Upper lobe of right lung (tissue), 1 donor: ENCODE measurements at regions not wholly inside any gene's neighbourhood (a gene's known extent, or its start where the extent isn't known, plus 50 kb on each side); places are given as distances from the start of the nearest gene placed in this dataset.

ENCODE experiments used
- ATAC-seq: fragments of 200-7000 bp; cut with Tn5 transposase; one replicate; pipeline ENCODE4 v1.9.1; 2020; ENCODE audit warnings: mild to moderate bottlenecking, moderate library complexity
- DNase-seq: peaks from one replicate; pipeline ENCODE4 v3.0.0-alpha.2; 2020
- H3K27ac ChIP-seq: fragments of 200-600 bp; one replicate; pipeline ENCODE4 v1.8.0; 2022
- H3K27me3 ChIP-seq: fragments of 200-600 bp; one replicate; pipeline ENCODE4 v1.8.0; 2022; ENCODE audit warnings: mild to moderate bottlenecking
- H3K36me3 ChIP-seq: fragments of 200-600 bp; one replicate; pipeline ENCODE4 v1.8.0; 2022
- H3K4me1 ChIP-seq: fragments of 200-600 bp; one replicate; pipeline ENCODE4 v1.8.0; 2022
- H3K4me3 ChIP-seq: fragments of 200-600 bp; one replicate; pipeline ENCODE4 v1.8.0; 2022; ENCODE audit warnings: mild to moderate bottlenecking
- H3K9me3 ChIP-seq: fragments of 200-600 bp; one replicate; pipeline ENCODE4 v1.8.0; 2022
- CTCF ChIP-seq: fragments of 200-600 bp; IDR thresholded peaks from one replicate; pipeline ENCODE4 v1.8.0; 2022; ENCODE audit warnings: antibody characterized with exemption
- intact Hi-C: fragments of 100-400 bp; cut with DNase I; formaldehyde crosslinking; loops from one replicate; pipeline ENCODE4 v1.11.0; 2022
- donor health status: DM: no; HTN: yes; CAD: no; lungs with severe emphysema.

GRCh38 chr6:84583784-84584183, 180.6 kb downstream of the TBX18 start:
- intact Hi-C loops = no loop called here
- Histone ChIP-seq H3K27ac (no peak overlapping the region), H3K4me1 (no peaks in the 10 kb centered on the region), H3K36me3 (no peaks in the 10 kb centered on the region), H3K4me3 (no peak overlapping the region), H3K9me3 (no peaks in the 10 kb centered on the region), H3K27me3 (no peaks in the 10 kb centered on the region)
- DNase-seq = no peak
- TF ChIP-seq CTCF = no peak
- no peak for ATAC-seq

- DNase-seq (no peak), ATAC-seq (no peak)
- Histone ChIP-seq H3K27ac (no peak overlapping the region), H3K36me3 (no peaks in the 10 kb centered on the region), H3K4me1 (no peaks in the 10 kb centered on the region), H3K4me3 (no peak overlapping the region), H3K27me3 (no peaks in the 10 kb centered on the region), H3K9me3 (no peaks in the 10 kb centered on the region)
- intact Hi-C loops = no loop called here
- no peak for TF ChIP-seq CTCF
Observed at GRCh38 chr6:84582997-84583396, 181.4 kb downstream of the TBX18 start.

- no peaks in the 10 kb centered on the region for H3K27me3 ChIP-seq
- no peak overlapping the region for H3K27ac ChIP-seq
- H3K36me3 ChIP-seq = no peaks in the 10 kb centered on the region
- intact Hi-C loops = no loop called here
- no peak for TF ChIP-seq CTCF
- ATAC-seq (no peak), DNase-seq (no peak)
- no peaks in the 10 kb centered on the region for H3K9me3 ChIP-seq
- H3K4me1 ChIP-seq = no peaks in the 10 kb centered on the region
- H3K4me3 ChIP-seq = no peak overlapping the region
Observed at GRCh38 chr6:84581494-84582259, 182.7 kb downstream of the TBX18 start.

- ATAC-seq (no peak), DNase-seq (no peak)
- no peak for TF ChIP-seq CTCF
- intact Hi-C loops = no loop called here
- Histone ChIP-seq H3K4me1 (no peaks in the 10 kb centered on the region), H3K27me3 (no peaks in the 10 kb centered on the region), H3K36me3 (no peaks in the 10 kb centered on the region), H3K4me3 (no peak overlapping the region), H3K9me3 (no peaks in the 10 kb centered on the region), H3K27ac (no peak overlapping the region)
Observed at GRCh38 chr6:84579404-84579803, 185.0 kb downstream of the TBX18 start.

GRCh38 chr6:84576029-84576428, 188.4 kb downstream of the TBX18 start:
- Histone ChIP-seq H3K4me3 (no peak overlapping the region), H3K36me3 (no peaks in the 10 kb centered on the region), H3K27ac (no peak overlapping the region), H3K9me3 (no peaks in the 10 kb centered on the region), H3K4me1 (no peaks in the 10 kb centered on the region), H3K27me3 (no peaks in the 10 kb centered on the region)
- no peak for TF ChIP-seq CTCF
- ATAC-seq = no peak
- DNase-seq = no peak
- intact Hi-C loops = no loop called here

GRCh38 chr6:84575264-84575663, 189.1 kb downstream of the TBX18 start:
- intact Hi-C loops = no loop called here
- Histone ChIP-seq H3K27me3 (no peaks in the 10 kb centered on the region), H3K9me3 (no peaks in the 10 kb centered on the region), H3K4me1 (no peaks in the 10 kb centered on the region), H3K27ac (no peak overlapping the region), H3K4me3 (no peak overlapping the region), H3K36me3 (no peaks in the 10 kb centered on the region)
- ATAC-seq = no peak
- no peak for TF ChIP-seq CTCF
- no peak for DNase-seq
